AG04450 (cell line): ENCODE measurements at regions not wholly inside any gene's neighbourhood (a gene's known extent, or its start where the extent isn't known, plus 50 kb on each side); places are given as distances from the start of the nearest gene placed in this dataset.

ENCODE experiments used
- CTCF ChIA-PET: fragments of 300-600, 350-600 bp; formaldehyde crosslinking; extraction: SDS; loops from one replicate; lab custom pipeline; 2022; ENCODE audit warnings: antibody characterized with exemption, inconsistent platforms; lab: Charles Lee
- POLR2A ChIA-PET: fragments of 350-600 bp; formaldehyde crosslinking; extraction: SDS; loops from one replicate; lab custom pipeline; 2021; ENCODE audit warnings: antibody characterized with exemption, inconsistent platforms; lab: Yijun Ruan, JAX
- DNase-seq: peaks from one replicate; pipeline ENCODE4 v3.0.0-alpha.2; 2011; ENCODE audit warnings: low read depth, low spot score
- H3K27ac ChIP-seq: one replicate; pipeline ENCODE4 v1.5.1; 2012; ENCODE audit warnings: low read depth, low read length, control low read depth
- H3K27me3 ChIP-seq: one replicate; pipeline ENCODE4 v1.6.0; 2012; ENCODE audit warnings: low read length; ENCODE audit not compliant: control insufficient read depth, insufficient read depth
- H3K4me3 ChIP-seq: 2 replicates; pipeline ENCODE4 v1.5.1; 2011; ENCODE audit warnings: mild to moderate bottlenecking, low read depth, low read length, control low read depth
- H3K9me3 ChIP-seq: 2 replicates; pipeline ENCODE4 v1.5.1; 2012; ENCODE audit warnings: low read length; ENCODE audit not compliant: control insufficient read depth, insufficient read depth
- CTCF ChIP-seq: IDR thresholded peaks from 2 replicates; pipeline ENCODE4 v1.5.1; 2011; ENCODE audit warnings: low read depth, low read length, control low read depth, inconsistent platforms

GRCh38 chr13:61188057-61188456 is 227.6 kb downstream of the PCDH20 start:
- H3K4me3 ChIP-seq = no peak overlapping the region
- no peaks in the 10 kb centered on the region for H3K27me3 ChIP-seq
- no peak for TF ChIP-seq CTCF
- ChIA-PET CTCF (no interaction called here), POLR2A (no interaction called here)
- no peak overlapping the region for H3K27ac ChIP-seq
- H3K9me3 ChIP-seq = no peaks in the 10 kb centered on the region
- DNase-seq = no peak

- CTCF ChIA-PET = no interaction called here
- Histone ChIP-seq H3K4me3 (no peak overlapping the region), H3K27ac (no peak overlapping the region), H3K9me3 (no peaks in the 10 kb centered on the region), H3K27me3 (no peaks in the 10 kb centered on the region)
- POLR2A ChIA-PET = no interaction called here
- no peak for TF ChIP-seq CTCF
- no peak for DNase-seq
Observed at GRCh38 chr13:61187471-61187870, 228.2 kb downstream of the PCDH20 start.

GRCh38 chr13:61183670-61184069 is 232.0 kb downstream of the PCDH20 start:
- H3K27me3 ChIP-seq = no peaks in the 10 kb centered on the region
- no peaks in the 10 kb centered on the region for H3K9me3 ChIP-seq
- H3K27ac ChIP-seq = no peak overlapping the region
- no peak for TF ChIP-seq CTCF
- no peak for DNase-seq
- ChIA-PET CTCF (no interaction called here), POLR2A (no interaction called here)
- no peak overlapping the region for H3K4me3 ChIP-seq

GRCh38 chr13:61180234-61180633 is 235.4 kb downstream of the PCDH20 start:
- ChIA-PET POLR2A (no interaction called here), CTCF (no interaction called here)
- Histone ChIP-seq H3K27me3 (no peaks in the 10 kb centered on the region), H3K9me3 (no peaks in the 10 kb centered on the region), H3K4me3 (no peak overlapping the region), H3K27ac (no peak overlapping the region)
- DNase-seq = no peak
- no peak for TF ChIP-seq CTCF

GRCh38 chr13:61179741-61180140 is 235.9 kb downstream of the PCDH20 start:
- Histone ChIP-seq H3K4me3 (no peak overlapping the region), H3K27me3 (no peaks in the 10 kb centered on the region), H3K27ac (no peak overlapping the region), H3K9me3 (no peaks in the 10 kb centered on the region)
- no peak for TF ChIP-seq CTCF
- POLR2A ChIA-PET = no interaction called here
- DNase-seq = no peak
- CTCF ChIA-PET = no interaction called here
